Right forelimb (tissue), 1 donor: ENCODE measurements at regions not wholly inside any gene's neighbourhood (a gene's known extent, or its start where the extent isn't known, plus 50 kb on each side); places are given as distances from the start of the nearest gene placed in this dataset.
"Not testable (repeated sequence)": the region's sequence is repeated elsewhere in the genome, so short reads cannot be mapped to it uniquely, and the experiment has no call there.

ENCODE experiments used
- DNase-seq: peaks from one replicate; pipeline ENCODE4 v3.0.0-alpha.2; 2018

GRCh38 chr6:14575961-14576360 is 458.4 kb downstream of the CD83 start:
- no peak for DNase-seq

DNA sequence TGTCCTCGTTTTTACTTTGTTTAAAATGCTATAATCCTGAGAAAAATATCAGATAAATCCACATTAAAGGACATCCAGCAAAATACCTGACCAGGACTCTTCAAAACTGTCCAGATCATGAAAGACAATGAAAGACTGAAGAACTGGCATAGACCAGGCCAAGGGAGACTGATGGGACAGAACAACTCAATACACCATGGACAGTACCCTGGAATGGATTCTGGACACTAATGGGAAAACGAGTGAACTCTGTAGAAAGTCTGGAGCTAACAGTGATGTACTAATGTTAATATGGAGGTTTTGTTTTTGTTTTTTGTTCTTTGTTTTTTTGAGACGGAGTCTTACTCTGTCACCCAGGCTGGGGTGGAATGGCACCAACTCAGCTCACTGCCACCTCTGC is 461.4 kb downstream of the CD83 start:
- DNase-seq, result no peak

GRCh38 chr6:14582749-14583148 is 465.2 kb downstream of the CD83 start:
- DNase-seq, result no peak

- DNase-seq, result no peak
These were observed 466.3 kb downstream of the CD83 start for GRCh38 chr6:14583826-14584225.

DNA sequence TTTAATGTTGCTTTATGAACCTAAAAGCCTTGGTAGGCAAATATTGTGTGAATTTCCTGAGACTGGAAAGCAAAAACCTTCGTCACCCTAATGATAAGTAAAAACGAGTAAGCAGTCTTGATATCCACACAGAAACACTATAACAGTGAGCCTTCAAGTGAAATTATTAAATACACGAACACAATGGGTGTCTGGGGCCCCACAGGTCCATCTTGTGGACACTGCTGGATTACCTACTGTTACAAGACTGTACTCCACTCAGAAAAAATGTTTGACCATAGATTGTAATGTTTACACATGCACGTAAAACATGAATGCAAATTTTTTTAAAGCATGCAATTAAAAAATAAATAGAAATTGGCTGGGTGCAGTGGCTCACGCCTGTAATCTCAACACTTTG is 466.9 kb downstream of the CD83 start:
- no peak for DNase-seq

- DNase-seq, result no peak
These were observed 468.1 kb downstream of the CD83 start for GRCh38 chr6:14585689-14586088.

DNA sequence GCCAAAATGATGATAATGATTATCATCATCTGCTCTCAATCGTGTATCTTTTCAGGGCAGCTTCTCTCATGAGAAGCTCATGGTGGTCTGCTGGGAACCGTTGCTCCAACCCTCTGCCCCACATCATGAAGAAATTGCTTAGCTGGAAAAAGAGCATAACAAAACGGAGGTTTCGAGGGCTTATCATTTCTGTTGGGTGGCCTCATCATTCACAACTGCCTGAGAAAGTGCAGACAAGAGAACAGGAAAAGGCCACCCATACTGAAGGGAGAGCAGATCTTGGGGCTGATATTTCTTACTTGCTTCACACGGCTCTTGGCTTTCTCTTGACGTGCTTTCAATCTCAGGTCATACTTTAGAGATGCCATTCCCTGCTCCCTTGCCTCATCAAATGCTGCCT is 471.6 kb downstream of the CD83 start:
- DNase-seq, result no peak

DNA sequence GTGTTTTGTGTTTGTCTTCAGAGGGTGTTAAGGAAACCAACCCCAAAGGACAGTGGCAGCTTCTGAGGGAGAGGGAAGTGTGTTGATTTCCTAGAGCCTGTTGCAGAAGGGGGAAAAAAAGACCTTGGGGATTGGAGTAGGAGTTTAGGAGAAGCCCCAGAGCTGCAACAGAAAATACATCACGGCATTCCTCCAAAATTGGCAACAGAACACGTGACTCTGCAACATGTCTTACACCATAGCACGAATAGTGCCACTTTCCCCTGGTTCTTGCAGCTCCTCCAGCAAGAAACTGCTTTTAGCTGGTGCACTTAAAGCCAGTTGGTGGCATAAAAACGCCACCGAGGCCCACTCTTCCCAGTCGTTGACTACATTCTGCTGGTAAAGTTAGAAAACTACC is 473.0 kb downstream of the CD83 start:
- DNase-seq, result no peak

DNA sequence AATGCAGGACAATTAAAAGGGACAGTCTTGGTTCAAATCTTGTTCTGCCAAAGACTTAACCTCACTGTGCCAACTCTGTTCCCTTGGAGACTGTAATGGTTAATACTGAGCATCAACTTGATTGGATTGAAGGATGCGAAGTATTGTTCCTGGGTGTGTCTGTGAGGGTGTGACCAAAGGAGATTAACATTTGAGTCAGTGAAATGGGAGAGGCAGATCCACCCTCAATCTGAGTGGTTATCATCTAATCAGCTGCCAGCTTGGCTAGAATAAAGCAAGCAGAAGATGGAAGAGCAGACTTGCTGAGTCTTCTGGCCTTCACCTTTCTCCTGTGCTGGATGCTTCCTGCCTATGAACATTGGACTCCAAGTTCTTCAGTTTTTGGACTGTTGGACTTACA is 474.4 kb downstream of the CD83 start:
- no peak for DNase-seq

DNA sequence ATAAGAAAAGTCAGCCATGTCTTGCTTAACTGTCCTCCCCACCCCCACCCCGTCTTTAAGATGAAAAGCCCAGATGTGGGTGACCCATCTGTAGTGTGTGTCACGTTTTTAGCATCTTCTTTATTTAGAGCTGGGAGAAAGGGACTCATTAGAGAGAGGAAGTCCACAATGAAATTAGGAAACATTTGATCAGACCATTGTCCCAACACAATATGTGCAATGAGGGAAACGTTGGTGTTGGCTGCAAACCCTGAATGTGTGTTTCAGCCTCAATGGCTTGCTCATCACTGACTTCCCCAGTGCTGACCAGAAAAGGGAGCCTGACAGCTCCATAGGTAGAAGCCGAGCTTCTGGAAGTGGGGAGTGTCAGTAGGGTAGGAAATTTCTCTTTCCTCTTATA is 475.7 kb downstream of the CD83 start:
- no peak for DNase-seq

GRCh38 chr6:14595751-14596150 is 478.2 kb downstream of the CD83 start:
- DNase-seq, result no peak

DNA sequence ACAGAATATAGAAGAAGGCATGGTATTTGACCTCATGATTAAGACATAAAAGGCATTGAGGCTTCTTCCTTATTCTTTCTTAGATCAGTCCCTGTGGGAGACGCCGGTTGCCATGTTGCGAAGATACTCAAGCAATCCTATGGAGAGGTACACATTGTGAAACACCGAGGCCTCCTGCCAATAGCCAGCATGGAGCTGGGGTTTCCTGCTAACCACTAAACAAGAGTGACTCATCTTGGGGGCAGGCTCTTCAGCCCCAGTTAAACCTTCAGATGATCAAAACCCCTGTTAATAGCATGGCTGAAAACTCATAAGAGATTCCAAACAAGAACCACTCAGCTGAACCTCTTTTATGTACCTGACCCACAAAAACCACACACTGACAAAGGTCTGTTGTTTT is 478.8 kb downstream of the CD83 start:
- DNase-seq, result no peak

DNA sequence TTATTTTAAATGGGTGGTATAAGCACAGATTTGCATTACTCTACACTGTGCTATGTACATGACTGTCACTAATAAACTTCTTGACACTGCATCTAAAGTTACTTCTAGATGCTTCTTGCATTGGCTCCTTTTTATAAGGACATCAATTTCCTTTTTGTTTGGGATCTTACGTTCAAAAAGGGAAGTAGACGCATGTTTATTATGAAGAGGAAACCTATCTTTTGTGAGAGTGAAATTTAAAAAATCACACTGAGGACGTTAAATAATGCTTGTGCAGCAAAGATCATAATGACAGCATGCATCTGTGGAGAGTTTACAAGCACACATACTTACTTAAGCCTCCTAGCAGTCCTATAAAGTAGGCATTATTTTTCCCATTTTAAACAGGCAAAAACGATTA is 479.5 kb downstream of the CD83 start:
- no peak for DNase-seq

DNA sequence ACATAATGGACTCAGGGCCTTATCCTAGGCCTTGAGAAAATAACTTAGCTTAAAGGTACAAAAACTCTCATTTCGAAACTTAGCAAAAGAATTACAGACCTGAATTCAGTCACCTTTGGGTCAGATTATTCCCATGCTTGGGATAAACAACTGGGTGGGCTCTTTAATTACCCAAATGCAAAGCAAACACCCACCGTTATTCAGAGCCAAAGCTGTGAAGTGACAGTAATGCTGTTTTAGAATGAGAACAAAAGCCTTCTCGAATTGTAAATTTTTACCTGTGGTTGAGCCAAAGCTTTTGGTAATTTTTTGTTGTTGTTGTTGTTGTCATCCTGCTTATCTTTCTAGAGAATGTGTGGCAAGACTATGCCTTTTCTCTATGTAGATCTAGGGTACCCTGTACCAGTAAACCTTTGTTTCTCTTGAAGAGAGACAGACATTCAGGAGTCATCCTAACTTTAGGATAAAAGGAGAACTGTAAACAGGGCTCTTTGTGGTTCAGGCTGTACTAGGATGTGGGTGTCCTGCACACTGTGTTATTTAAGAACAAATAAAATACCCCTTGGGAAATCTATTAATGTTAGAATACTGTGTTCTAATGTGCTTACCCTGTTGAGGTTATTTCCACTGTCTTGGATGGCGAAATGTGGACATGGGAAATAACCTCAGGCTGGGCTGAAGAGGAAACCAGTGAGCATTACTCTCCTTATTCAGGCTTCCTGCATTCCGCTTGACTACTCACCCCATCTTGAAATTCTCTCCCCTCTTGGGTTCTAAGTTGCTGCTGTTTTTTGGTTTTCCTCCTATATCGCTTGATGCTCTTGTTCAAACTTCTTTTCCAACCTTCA is 480.7 kb downstream of the CD83 start:
- DNase-seq, result no peak

DNA sequence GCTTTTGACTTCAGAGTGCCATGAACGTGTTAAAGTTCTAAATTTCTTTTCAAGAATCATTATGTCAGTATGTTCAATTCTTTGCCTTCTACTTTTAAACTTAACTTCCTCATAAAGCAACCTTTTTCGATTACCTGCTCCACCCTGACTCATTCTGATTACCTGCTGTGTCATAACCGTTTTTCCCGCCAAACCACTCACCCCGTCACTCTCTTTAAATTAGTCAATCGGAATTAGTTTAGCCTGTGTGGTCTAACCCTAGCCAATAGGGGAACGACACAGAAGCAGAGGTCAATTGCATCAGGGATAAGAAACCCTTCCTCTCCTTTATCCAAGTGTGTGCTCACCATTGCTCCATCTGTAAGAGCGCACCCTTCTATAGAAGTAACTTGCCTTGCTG is 482.7 kb downstream of the CD83 start:
- DNase-seq, result not testable (repeated sequence)

DNA sequence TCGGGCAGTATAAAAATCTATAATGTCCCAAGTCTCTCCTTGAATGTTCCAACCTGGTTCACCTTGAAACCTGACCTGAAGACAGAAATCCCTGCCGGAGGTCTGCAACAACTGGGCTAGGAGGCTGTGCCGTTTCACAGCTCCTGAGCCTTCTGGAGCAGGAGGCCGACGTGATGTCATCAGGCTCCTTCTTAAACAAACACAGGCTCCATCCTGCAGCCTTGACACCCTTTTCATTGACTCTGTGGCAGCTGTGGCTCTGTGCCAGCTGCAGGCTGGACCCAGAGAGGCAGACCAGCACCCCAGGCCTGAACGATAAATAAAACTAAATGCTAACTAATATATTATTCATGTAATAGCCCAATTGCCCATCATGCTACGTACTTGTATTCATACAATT is 483.9 kb downstream of the CD83 start:
- DNase-seq, result no peak

- no peak for DNase-seq
These were observed 488.8 kb downstream of the CD83 start for GRCh38 chr6:14606353-14606752.

DNA sequence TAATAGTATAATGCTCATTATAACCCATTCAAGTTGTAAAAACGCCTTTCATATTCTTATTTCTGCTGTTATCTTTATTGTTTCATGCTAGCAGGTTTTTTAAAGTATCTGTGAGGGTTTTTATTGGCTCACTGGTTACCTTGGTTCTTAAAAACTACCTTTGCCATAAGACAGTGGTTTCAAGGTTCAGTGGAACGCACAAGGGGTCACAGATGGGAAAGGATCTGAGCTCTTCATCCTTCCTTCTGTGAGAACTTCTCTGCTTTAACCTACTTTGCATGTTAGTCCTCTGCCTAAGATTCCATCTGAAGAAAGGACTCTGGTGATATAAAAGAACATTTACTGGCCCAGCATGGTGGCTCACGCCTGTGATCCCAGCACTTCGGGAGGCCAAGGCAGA is 492.6 kb downstream of the CD83 start:
- DNase-seq, result no peak

DNA sequence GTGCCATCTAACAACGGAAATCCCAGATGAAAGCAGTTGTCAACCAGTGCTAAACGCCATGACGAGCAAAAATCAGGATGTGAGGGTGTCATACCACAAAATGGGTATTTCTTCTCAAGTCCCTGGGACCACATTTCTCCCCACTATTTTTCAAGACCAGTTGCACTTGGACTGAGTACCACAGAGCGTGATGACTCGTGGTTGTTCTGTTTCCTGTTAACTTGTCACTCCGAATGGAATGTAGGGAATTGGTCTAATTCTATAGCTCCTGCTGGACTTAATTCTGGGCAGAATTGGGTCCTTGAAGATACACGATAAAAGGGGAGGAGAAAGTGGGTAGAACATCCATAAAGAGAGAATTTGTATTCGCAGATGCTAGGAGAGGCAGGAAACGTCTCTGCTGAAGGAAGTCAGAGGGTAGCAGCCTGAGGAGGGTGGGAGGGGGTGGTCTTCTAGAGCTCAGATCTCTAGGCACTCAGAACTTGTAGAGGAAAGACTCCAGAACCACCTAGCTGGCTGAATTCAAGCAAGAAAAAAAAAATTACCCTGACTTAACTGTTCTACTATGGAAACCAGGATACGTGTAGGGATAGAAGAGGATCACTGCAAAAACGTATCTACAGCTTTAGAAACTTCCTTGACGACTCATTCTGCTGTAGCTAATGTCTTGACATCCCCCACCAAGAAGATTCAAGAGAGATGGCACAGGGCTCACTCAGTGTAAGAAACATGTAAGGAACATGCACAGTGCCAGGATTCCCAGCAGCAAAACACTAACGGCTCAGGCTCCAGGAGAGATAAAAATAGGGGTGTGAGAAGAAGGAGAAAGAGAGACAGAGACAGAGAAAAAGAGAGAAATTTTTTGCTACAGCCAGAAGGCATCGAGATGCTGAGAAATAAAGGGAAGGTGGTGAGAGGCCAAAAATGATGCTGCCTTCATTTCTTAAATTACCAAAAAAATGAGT is 494.7 kb downstream of the CD83 start:
- no peak for DNase-seq

DNA sequence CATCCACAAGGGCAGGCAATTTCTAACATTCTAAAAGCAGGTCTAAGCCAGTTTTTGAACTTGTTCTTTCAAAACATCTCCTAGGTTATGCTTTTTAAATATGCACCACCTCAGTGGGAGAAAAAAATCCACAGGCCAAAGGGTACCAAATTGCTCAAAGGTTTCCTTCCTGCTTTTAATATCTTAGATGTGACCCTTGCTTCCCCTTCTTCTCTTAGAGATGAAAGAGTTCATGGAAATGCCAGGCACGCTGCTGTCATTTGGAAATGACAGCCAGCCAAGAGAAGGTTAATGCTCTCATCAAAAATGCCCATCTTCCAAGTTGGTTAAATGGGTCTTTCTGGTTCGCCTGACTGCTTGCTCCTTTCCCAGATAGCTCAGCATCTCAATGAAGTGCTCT is 497.1 kb downstream of the CD83 start:
- DNase-seq, result no peak

DNA sequence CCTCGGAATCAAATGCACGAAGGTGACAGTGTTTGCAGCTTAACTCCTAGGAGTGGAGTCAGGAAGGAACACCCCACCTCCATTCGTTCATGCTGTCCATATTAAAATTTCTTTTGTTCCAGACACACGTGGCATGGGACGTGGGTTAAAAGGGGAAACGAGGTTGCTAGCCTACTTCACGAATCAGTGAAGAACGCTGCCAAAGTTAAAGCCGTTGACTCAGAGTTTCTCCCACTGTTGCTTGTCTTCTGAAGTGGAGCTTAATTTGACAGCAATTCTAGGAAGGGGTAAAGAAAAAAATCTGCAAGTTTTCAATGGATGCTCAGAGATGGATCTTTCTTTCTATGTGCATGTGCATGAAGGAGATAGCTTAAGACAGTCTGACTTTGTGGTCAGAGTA is 499.1 kb downstream of the CD83 start:
- no peak for DNase-seq

DNA sequence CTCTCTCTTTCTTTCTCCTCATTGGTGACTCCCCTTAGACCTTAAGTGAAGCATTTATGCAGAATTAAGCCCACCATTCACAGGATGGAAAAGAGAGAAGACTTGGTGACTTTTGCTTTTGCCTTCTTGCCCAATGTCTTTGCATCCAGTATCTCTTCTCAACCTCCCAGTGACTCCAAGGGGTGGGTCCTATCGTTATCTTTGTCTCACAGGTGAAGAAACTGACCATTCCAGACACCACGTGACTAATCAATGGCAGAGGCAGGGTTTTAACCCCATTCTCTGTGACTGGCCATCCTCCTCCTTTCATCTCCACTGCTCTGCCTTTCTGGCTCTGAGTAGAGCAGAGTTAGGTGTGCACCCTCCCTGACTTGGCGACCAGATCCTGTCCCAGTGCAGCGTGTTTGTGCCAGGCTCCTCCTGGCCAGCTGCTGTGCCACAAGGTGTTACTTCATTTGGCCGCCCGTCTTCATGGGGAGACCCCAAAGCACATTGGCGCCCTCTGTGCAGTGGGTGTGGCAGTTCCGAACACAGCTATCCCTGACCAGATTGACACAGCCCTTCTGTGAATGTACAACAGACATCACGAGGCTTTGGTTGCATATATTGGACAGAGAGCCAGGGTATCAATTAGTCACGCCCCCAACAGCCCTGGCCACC is 501.3 kb downstream of the CD83 start:
- no peak for DNase-seq

DNA sequence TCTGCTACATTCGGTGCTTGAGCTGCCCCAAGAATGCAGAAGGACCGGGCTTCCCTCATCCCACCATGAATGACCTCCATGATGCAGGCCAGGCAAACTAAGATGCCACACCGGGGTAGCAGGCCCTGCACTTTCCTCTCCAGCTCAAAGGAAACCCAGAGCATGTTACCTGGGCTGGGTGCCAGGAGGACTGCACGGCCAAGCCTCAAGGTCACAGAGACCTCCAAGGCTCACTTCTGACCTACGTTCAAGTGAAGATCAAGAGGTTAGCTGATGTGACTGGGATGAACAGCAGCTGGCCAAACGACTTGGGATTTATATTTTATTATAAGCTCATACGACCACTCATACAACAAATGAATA is 501.8 kb downstream of the CD83 start:
- DNase-seq, result no peak

DNA sequence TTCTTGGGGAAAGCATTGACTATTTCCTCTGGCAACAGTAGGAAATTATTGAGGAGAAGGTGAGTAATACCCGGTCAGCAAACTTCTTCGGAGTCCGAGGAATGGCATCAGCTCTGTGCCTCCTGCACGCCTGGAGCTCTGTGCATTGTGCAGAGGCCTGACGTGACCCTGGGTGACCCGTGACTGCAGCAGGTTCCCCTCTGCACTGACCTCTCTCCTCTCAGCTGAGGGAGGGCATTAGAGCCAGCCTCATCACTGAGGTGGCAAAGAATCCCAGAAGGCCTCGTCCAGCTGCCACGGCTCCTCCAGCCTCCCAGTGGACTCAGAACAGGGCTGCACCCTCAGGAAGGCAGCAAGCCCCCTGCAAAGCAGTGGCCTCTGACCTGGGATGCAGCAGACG is 502.9 kb downstream of the CD83 start:
- no peak for DNase-seq
